IMR-90 (cell line): ENCODE measurements at regions not wholly inside any gene's neighbourhood (a gene's known extent, or its start where the extent isn't known, plus 50 kb on each side); places are given as distances from the start of the nearest gene placed in this dataset.

Experiments
- ATAC-seq: fragments of 200-7000 bp; cut with Tn5 transposase; 2 replicates; pipeline ENCODE4 v1.9.1; 2020; ENCODE audit warnings: low read depth, mild to moderate bottlenecking, moderate library complexity
- BruUV-seq: library from RNA; stranded (reverse); fragments of 400-500 nt; replicated peaks from 2 replicates; lab custom pipeline; 2021; lab: Mats Ljungman, UMichigan
- CTCF ChIA-PET: fragments of 300-600 bp; formaldehyde crosslinking; extraction: SDS; loops from one replicate; lab custom pipeline; 2021; ENCODE audit warnings: antibody characterized with exemption; lab: Yijun Ruan, JAX
- POLR2A ChIA-PET: fragments of 300-600 bp; sonication (Branson Sonifier 250); formaldehyde crosslinking; loops from one replicate; lab custom pipeline; 2022; ENCODE audit warnings: antibody characterized with exemption; ENCODE audit not compliant: unreplicated experiment; lab: Charles Lee
- DNase-seq: peaks from one replicate; pipeline ENCODE4 v3.0.0; 2013
- H2AFZ ChIP-seq: replicated peaks from 2 replicates; pipeline ENCODE3; 2013; ENCODE audit warnings: low read length, mild to moderate bottlenecking; ENCODE audit not compliant: poor library complexity
- H2AK5ac ChIP-seq: 2 replicates; pipeline ENCODE4 v1.6.1; 2013; ENCODE audit warnings: low read depth, low read length, inconsistent platforms
- H2AK9ac ChIP-seq: replicated peaks from 2 replicates; pipeline ENCODE3; 2013; ENCODE audit warnings: mild to moderate bottlenecking, low read depth, low read length, moderate library complexity; ENCODE audit not compliant: poor library complexity
- H2BK120ac ChIP-seq: 2 replicates; pipeline ENCODE4 v1.6.1; 2013; ENCODE audit warnings: low read depth, low read length, inconsistent platforms
- H2BK15ac ChIP-seq: 3 replicates; pipeline ENCODE4 v1.6.1; 2013; ENCODE audit warnings: low read depth, low read length, inconsistent platforms
- H2BK20ac ChIP-seq: 2 replicates; pipeline ENCODE4 v1.6.1; 2013; ENCODE audit warnings: low read depth, mild to moderate bottlenecking, inconsistent platforms, low read length, moderate library complexity
- H2BK5ac ChIP-seq: 2 replicates; pipeline ENCODE4 v1.6.1; 2013; ENCODE audit warnings: mild to moderate bottlenecking, low read depth, low read length, inconsistent platforms; ENCODE audit not compliant: poor library complexity, severe bottlenecking
- H3K14ac ChIP-seq: replicated peaks from 2 replicates; pipeline ENCODE4 v1.6.1; 2013; ENCODE audit warnings: low read depth, low read length, inconsistent platforms
- H3K18ac ChIP-seq: 2 replicates; pipeline ENCODE4 v1.6.1; 2013; ENCODE audit warnings: low read depth, low read length, control low read depth
- H3K23ac ChIP-seq: 2 replicates; pipeline ENCODE4 v1.6.1; 2013; ENCODE audit warnings: low read depth, low read length, inconsistent platforms
- H3K27ac ChIP-seq: 2 replicates; pipeline ENCODE4 v1.5.1; 2013; ENCODE audit warnings: mild to moderate bottlenecking, control low read depth, low read length; ENCODE audit not compliant: insufficient read depth
- H3K27me3 ChIP-seq: 2 replicates; pipeline ENCODE4 v1.6.1; 2013; ENCODE audit warnings: low read length; ENCODE audit not compliant: control insufficient read depth, insufficient read depth
- H3K36me3 ChIP-seq: 2 replicates; pipeline ENCODE4 v1.6.1; 2013; ENCODE audit warnings: low read length, mixed read lengths; ENCODE audit not compliant: control insufficient read depth, insufficient read depth
- H3K4ac ChIP-seq: 2 replicates; pipeline ENCODE4 v1.6.1; 2013; ENCODE audit warnings: low read depth, low read length, inconsistent platforms
- H3K4me1 ChIP-seq: 2 replicates; pipeline ENCODE4 v1.6.1; 2013; ENCODE audit warnings: low read length, mixed read lengths; ENCODE audit not compliant: control insufficient read depth, insufficient read depth
- H3K4me2 ChIP-seq: 2 replicates; pipeline ENCODE4 v1.6.1; 2013; ENCODE audit warnings: low read depth, mild to moderate bottlenecking, control low read depth, low read length, moderate library complexity
- H3K4me3 ChIP-seq: 2 replicates; pipeline ENCODE4 v1.5.1; 2013; ENCODE audit warnings: low read depth, mild to moderate bottlenecking, control low read depth, low read length, moderate library complexity; ENCODE audit not compliant: insufficient read depth
- H3K56ac ChIP-seq: 2 replicates; pipeline ENCODE4 v1.6.1; 2013; ENCODE audit warnings: low read length, inconsistent platforms; ENCODE audit not compliant: insufficient read depth; ENCODE audit errors: extremely low read depth
- H3K79me1 ChIP-seq, 2 experiments: 2 replicates each; pipeline ENCODE4 v1.6.1; 2013; ENCODE audit warnings: low read length in 2 of 2, inconsistent platforms in 1 of 2, low read depth in 1 of 2
- H3K9ac ChIP-seq: 2 replicates; pipeline ENCODE4 v1.6.1; 2013; ENCODE audit warnings: low read depth, low read length, control low read depth
- H3K9me1 ChIP-seq: 2 replicates; pipeline ENCODE4 v1.6.1; 2013; ENCODE audit warnings: low read length, inconsistent platforms; ENCODE audit not compliant: insufficient read depth
- H3K9me3 ChIP-seq: 2 replicates; pipeline ENCODE4 v1.6.1; 2013; ENCODE audit warnings: low read length; ENCODE audit not compliant: control insufficient read depth, insufficient read depth
- H4K20me1 ChIP-seq: 2 replicates; pipeline ENCODE4 v1.6.1; 2013; ENCODE audit warnings: low read length, inconsistent platforms; ENCODE audit not compliant: insufficient read depth
- H4K5ac ChIP-seq: 2 replicates; pipeline ENCODE4 v1.6.1; 2013; ENCODE audit warnings: mild to moderate bottlenecking, low read depth, low read length, control low read depth
- H4K8ac ChIP-seq, 2 experiments: 2 replicates each; pipeline ENCODE4 v1.6.1; 2013; ENCODE audit warnings: low read depth in 2 of 2, low read length in 2 of 2, control low read depth in 1 of 2, inconsistent platforms in 1 of 2
- H4K91ac ChIP-seq: 2 replicates; pipeline ENCODE4 v1.6.1; 2013; ENCODE audit warnings: low read depth, low read length, inconsistent platforms; ENCODE audit not compliant: insufficient read depth
- CEBPB ChIP-seq: IDR thresholded peaks from 2 replicates; pipeline ENCODE4 v1.6.1; 2012; ENCODE audit warnings: low read depth, low read length, improper control_type of control experiment
- MAFK ChIP-seq: IDR thresholded peaks from 2 replicates; pipeline ENCODE4 v1.6.1; 2012; ENCODE audit warnings: low read depth, low read length, improper control_type of control experiment
- RAD21 ChIP-seq: IDR thresholded peaks from 2 replicates; pipeline ENCODE4 v1.6.1; 2012; ENCODE audit warnings: low read length, improper control_type of control experiment
- SMC3 ChIP-seq: fragments of 150-350 bp; IDR thresholded peaks from 2 replicates; pipeline ENCODE4 v1.6.1; 2016; ENCODE audit warnings: low read depth, mild to moderate bottlenecking, antibody characterized with exemption, low read length, moderate library complexity
- WGBS, 2 experiments: methylation state at CpG; one replicate each; pipeline versions ENCODE4 v1.1.5 to v1.1.7; 2013; ENCODE audit warnings: missing lambda C conversion rate in 2 of 2; ENCODE audit not compliant: insufficient read length in 1 of 2; ENCODE audit errors: extremely low coverage in 2 of 2; 5-methylcytosine and 5-hydroxymethylcytosine counted together
- dilution Hi-C: fragments of 300-500 bp; cut with HindIII; formaldehyde crosslinking; loops from one replicate; pipeline ENCODE4 v1.14.3; 2018; ENCODE audit warnings: low sequenced_read_pairs; ENCODE audit not compliant: unreplicated experiment
- in situ Hi-C: fragments of 300-500 bp; cut with MboI; formaldehyde crosslinking; loops from 3 replicates; pipeline ENCODE4 v1.14.3; 2019; ENCODE audit warnings: low sequenced_read_pairs, inconsistent platforms, mixed read lengths
- intact Hi-C: fragments of 100-400 bp; cut with micrococcal nuclease; formaldehyde crosslinking; loops from 2 replicates; pipeline ENCODE4 v1.10.0; 2022
- TF ChIP-seq, protein P1 (sequence below): fragments of 150-350 bp; IDR thresholded peaks from 2 replicates; pipeline ENCODE4 v1.6.1; 2016; ENCODE audit warnings: low read depth, mild to moderate bottlenecking, low read length, moderate library complexity, borderline replicate concordance
- TF ChIP-seq, protein P2 (sequence below): fragments of 150-350 bp; IDR thresholded peaks from 2 replicates; pipeline ENCODE4 v1.6.1; 2017; ENCODE audit warnings: mild to moderate bottlenecking, antibody characterized with exemption, low read length, low read depth

DNA sequence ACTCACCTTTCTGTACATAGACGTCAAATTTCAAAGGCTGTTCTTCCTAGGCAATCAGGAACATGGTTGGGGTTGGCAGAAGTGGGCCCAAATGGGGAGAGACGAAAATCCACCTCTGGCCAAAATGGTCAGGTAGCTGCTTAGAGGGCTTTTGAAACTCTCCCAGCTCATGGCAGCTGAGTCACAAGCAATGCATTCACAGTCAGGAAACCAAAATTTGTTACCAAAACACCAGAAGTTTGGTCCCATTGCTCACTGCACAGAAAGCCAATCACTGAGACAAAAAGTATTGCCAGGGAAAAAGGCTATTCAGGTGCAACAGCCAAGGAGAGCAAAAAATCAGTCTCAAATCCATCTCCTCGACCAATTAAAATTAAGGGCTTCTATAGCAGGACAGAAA is 539.6 kb upstream of the CCDC54 start:
- Histone ChIP-seq H2BK15ac (no peak overlapping the region), H3K14ac (no peak overlapping the region), H2AFZ (no peak overlapping the region), H2BK20ac (no peak overlapping the region), H3K9me1 (no peaks in the 10 kb centered on the region), H3K4me2 (no peak overlapping the region), H3K4me1 (peaks cover 2% of the 10 kb centered on the region; the same call in 1 of the 2 replicates), H2AK5ac (no peak overlapping the region), H3K23ac (no peak overlapping the region), H3K18ac (no peak overlapping the region), H4K20me1 (no peaks in the 10 kb centered on the region), H3K27ac (no peak overlapping the region), H3K9me3 (no peaks in the 10 kb centered on the region), H3K36me3 (no peaks in the 10 kb centered on the region), H3K27me3 (no peaks in the 10 kb centered on the region), H3K9ac (no peak overlapping the region), H2AK9ac (no peak overlapping the region), H3K79me1 (no peaks in the 10 kb centered on the region), H3K4me3 (no peak overlapping the region), H3K4ac (no peak overlapping the region), H2BK120ac (no peak overlapping the region), H4K91ac (no peak overlapping the region), H3K56ac (no peak overlapping the region), H4K8ac (no peak overlapping the region), H4K5ac (no peak overlapping the region), H2BK5ac (no peak overlapping the region)
- ATAC-seq (no peak), DNase-seq (no peak)
- WGBS, 2 experiments = no CpG with 5 or more reads among the region's 3 CpGs
- TF ChIP-seq RAD21 (no peak), SMC3 (no peak), MAFK (no peak), CEBPB (no peak)
- TF ChIP-seq, protein P1, sequence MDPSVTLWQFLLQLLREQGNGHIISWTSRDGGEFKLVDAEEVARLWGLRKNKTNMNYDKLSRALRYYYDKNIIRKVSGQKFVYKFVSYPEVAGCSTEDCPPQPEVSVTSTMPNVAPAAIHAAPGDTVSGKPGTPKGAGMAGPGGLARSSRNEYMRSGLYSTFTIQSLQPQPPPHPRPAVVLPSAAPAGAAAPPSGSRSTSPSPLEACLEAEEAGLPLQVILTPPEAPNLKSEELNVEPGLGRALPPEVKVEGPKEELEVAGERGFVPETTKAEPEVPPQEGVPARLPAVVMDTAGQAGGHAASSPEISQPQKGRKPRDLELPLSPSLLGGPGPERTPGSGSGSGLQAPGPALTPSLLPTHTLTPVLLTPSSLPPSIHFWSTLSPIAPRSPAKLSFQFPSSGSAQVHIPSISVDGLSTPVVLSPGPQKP = no peak
- TF ChIP-seq, protein P2, sequence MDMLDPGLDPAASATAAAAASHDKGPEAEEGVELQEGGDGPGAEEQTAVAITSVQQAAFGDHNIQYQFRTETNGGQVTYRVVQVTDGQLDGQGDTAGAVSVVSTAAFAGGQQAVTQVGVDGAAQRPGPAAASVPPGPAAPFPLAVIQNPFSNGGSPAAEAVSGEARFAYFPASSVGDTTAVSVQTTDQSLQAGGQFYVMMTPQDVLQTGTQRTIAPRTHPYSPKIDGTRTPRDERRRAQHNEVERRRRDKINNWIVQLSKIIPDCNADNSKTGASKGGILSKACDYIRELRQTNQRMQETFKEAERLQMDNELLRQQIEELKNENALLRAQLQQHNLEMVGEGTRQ = no peak
- dilution Hi-C loops = no loop called here
- intact Hi-C loops = no loop called here
- POLR2A ChIA-PET = no interaction called here
- in situ Hi-C loops = no loop called here
- CTCF ChIA-PET = no interaction called here
- BruUV-seq = no TSS peak
